Loucy (cell line): ENCODE measurements at regions not wholly inside any gene's neighbourhood (a gene's known extent, or its start where the extent isn't known, plus 50 kb on each side); places are given as distances from the start of the nearest gene placed in this dataset.

Experiments used
- EZH2phosphoT487 ChIP-seq: fragments of 200-600 bp; IDR thresholded peaks from 2 replicates; pipeline ENCODE4 v1.6.1; 2018; ENCODE audit warnings: antibody characterized with exemption, mild to moderate bottlenecking, moderate library complexity, borderline replicate concordance
- TF ChIP-seq, protein P1 (sequence below): fragments of 200-600 bp; sonication (generic); conservative IDR thresholded peaks from 2 replicates; pipeline ENCODE4 v1.5.1; 2014; ENCODE audit warnings: mild to moderate bottlenecking, antibody characterized with exemption, low read length

DNA sequence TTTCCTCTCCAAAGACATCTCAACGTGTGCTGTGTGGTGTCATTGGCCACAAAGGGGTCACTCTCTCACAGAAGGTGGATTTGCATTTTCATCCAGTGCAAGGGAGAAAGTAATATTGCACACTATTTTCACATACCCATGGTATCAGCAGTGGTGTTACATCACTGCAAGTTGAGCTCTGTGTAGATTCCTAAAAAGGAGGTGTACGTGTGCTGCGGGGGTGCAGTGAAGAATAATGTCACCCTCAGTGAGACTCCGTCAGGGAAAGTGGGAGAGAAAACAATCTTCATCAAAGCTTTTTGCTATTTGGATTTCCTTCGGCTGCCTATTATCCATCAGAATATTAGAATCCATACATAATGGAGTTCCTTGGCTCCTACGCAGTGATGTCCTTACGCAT lies 733.8 kb upstream of the FANCL start:
- TF ChIP-seq, protein P1, sequence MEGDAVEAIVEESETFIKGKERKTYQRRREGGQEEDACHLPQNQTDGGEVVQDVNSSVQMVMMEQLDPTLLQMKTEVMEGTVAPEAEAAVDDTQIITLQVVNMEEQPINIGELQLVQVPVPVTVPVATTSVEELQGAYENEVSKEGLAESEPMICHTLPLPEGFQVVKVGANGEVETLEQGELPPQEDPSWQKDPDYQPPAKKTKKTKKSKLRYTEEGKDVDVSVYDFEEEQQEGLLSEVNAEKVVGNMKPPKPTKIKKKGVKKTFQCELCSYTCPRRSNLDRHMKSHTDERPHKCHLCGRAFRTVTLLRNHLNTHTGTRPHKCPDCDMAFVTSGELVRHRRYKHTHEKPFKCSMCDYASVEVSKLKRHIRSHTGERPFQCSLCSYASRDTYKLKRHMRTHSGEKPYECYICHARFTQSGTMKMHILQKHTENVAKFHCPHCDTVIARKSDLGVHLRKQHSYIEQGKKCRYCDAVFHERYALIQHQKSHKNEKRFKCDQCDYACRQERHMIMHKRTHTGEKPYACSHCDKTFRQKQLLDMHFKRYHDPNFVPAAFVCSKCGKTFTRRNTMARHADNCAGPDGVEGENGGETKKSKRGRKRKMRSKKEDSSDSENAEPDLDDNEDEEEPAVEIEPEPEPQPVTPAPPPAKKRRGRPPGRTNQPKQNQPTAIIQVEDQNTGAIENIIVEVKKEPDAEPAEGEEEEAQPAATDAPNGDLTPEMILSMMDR: no peak
- TF ChIP-seq EZH2phosphoT487: no peak
